ENCODE measurements at regions not wholly inside any gene's neighbourhood (a gene's known extent, or its start where the extent isn't known, plus 50 kb on each side); places are given as distances from the start of the nearest gene placed in this dataset.

GRCh38 chr20:57760698-57761412 lies 51.0 kb upstream of the PMEPA1 start:
- no peak for TF ChIP-seq POLR2AphosphoS5 (IDR thresholded peaks at IDR 0.05; ENCODE audit: low read depth)
- no peak for TF ChIP-seq CTCF (conservative IDR thresholded peaks at IDR 0.05; ENCODE audit: low read depth in 2 of 2)
- no peak for TF ChIP-seq REST (IDR thresholded peaks at IDR 0.05; ENCODE audit: unreplicated experiment)
- no peak for TF ChIP-seq EZH2 (IDR thresholded peaks at IDR 0.05; ENCODE audit: low read depth, unreplicated experiment)
- no peak for TF ChIP-seq EZH2phosphoT487 (IDR thresholded peaks at IDR 0.05; ENCODE audit: unreplicated experiment)
- no peak for TF ChIP-seq CREB1 (CRISPR knock-in tag; IDR thresholded peaks at IDR 0.05; ENCODE audit: low read depth)
- TF ChIP-seq STAT1 (IDR thresholded peaks at IDR 0.05; ENCODE audit: unreplicated experiment): no peak
- no peak for TF ChIP-seq JUNB (IDR thresholded peaks at IDR 0.05; ENCODE audit: unreplicated experiment)
- no peak for TF ChIP-seq ZNF462 (CRISPR knock-in tag; IDR thresholded peaks at IDR 0.05)
- TF ChIP-seq ETS1 (IDR thresholded peaks at IDR 0.05): no peak
- TF ChIP-seq NANOG (IDR thresholded peaks at IDR 0.05; ENCODE audit: borderline replicate concordance): no peak
- TF ChIP-seq ZNF331 (CRISPR knock-in tag; IDR thresholded peaks at IDR 0.05; ENCODE audit: low read depth): no peak
